ENCODE measurements at regions not wholly inside any gene's neighbourhood (a gene's known extent, or its start where the extent isn't known, plus 50 kb on each side); places are given as distances from the start of the nearest gene placed in this dataset.

DNA sequence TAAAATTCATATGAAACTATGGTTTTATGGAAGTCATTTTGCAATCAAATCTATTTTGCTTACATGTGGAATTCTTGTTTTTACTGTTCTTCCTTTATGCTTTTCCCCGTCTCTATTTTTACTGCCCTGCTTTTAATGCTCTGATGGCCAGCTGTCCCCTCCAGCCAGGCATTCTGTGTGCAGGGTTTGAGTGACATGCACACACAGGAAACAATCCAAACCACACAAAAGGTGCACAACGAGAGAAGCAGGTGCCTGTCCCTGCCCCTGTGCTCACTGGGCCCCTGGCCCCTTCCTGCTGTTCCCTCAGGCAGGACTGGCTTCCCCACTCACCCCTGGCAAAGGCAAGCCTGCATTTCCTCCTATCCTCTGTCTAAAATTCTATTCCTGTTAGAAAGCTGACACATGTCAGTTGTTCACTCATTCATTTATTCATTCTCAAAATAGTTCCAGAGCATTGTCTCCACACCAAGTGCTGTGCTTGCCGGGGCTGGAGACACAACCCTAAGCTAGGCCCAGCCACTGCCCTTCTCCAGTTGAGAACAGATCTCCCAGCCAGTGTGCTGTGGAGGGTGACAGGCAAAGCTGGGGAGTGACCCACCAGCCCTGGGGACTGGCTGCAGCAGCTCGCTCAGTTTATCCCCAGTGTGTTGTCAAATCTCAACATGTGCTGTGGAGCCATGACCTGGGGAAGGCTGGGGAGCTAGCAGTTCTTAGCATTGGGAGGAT is 346.3 kb downstream of the FBXW7 start:
- H3K36me3 ChIP-seq (ENCODE audit: control insufficient read depth in 2 of 2, insufficient read depth in 1 of 2, low read length in 2 of 2), result no peaks in the 10 kb centered on the region
- CTCF ChIA-PET, result no interaction called here
- H3K27ac ChIP-seq (ENCODE audit: extremely low read depth, low read depth, low read length), result no peak overlapping the region
- POLR2A ChIA-PET, result no interaction called here
- H3K4me3 ChIP-seq (ENCODE audit: low read depth, low read length), result no peak overlapping the region
- no peaks in the 10 kb centered on the region for H3K4me1 ChIP-seq (ENCODE audit: control insufficient read depth, insufficient read depth, low read length)
- no peaks in the 10 kb centered on the region for H3K9me3 ChIP-seq (ENCODE audit: control insufficient read depth, insufficient read depth, low read depth, low read length)
- TF ChIP-seq ZNF391 (tag by site-specific recombination; IDR thresholded peaks at IDR 0.05; ENCODE audit: borderline replicate concordance, low read depth), result no peak
- no peak for TF ChIP-seq SP7 (tag by site-specific recombination; IDR thresholded peaks at IDR 0.05)
- TF ChIP-seq ZBTB21 (tag by site-specific recombination; IDR thresholded peaks at IDR 0.05), result no peak

GRCh38 chr4:152188801-152189200 is 347.1 kb downstream of the FBXW7 start:
- no peaks in the 10 kb centered on the region for H3K4me1 ChIP-seq (ENCODE audit: control insufficient read depth, insufficient read depth, low read length)
- no peaks in the 10 kb centered on the region for H3K36me3 ChIP-seq (ENCODE audit: control insufficient read depth in 2 of 2, insufficient read depth in 1 of 2, low read length in 2 of 2)
- no peak for TF ChIP-seq BCL11B (tag by site-specific recombination; IDR thresholded peaks at IDR 0.05; ENCODE audit: low read depth)
- TF ChIP-seq ZNF600 (tag by site-specific recombination; IDR thresholded peaks at IDR 0.05), result no peak
- no peak for TF ChIP-seq KLF16 (tag by site-specific recombination; IDR thresholded peaks at IDR 0.05)
- no peak for TF ChIP-seq ZNF660 (tag by site-specific recombination; IDR thresholded peaks at IDR 0.05)
- TF ChIP-seq ZXDB (tag by site-specific recombination; IDR thresholded peaks at IDR 0.05), result no peak
- H3K27ac ChIP-seq (ENCODE audit: extremely low read depth, low read depth, low read length), result no peak overlapping the region
- no peaks in the 10 kb centered on the region for H3K9me3 ChIP-seq (ENCODE audit: control insufficient read depth, insufficient read depth, low read depth, low read length)
- ChIA-PET POLR2A (no interaction called here), CTCF (no interaction called here)
- no peak overlapping the region for H3K4me3 ChIP-seq (ENCODE audit: low read depth, low read length)

DNA sequence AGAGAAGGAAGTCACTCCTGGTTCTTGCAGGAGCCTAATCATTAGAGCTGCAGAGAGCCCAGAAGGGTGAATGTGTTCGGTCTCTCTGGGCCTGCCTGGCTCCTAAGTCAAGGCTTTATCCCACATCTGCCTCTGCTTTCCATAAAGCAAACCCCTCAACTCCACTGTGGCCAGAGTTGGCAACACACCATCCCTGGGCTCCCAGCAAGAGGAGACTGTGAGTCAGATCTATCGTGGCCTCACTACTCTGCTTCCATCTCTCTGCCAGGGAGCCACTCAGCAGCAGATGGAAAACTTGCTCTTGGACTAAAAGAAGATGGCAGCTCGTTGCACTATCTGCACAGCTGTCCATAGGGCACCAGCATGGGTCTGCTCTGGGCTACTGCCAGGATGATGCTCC is 348.2 kb downstream of the FBXW7 start:
- no peaks in the 10 kb centered on the region for H3K9me3 ChIP-seq (ENCODE audit: control insufficient read depth, insufficient read depth, low read depth, low read length)
- H3K27ac ChIP-seq (ENCODE audit: extremely low read depth, low read depth, low read length), result no peak overlapping the region
- H3K4me1 ChIP-seq (ENCODE audit: control insufficient read depth, insufficient read depth, low read length), result no peaks in the 10 kb centered on the region
- CTCF ChIA-PET, result no interaction called here
- no peaks in the 10 kb centered on the region for H3K36me3 ChIP-seq (ENCODE audit: control insufficient read depth in 2 of 2, insufficient read depth in 1 of 2, low read length in 2 of 2)
- no peak overlapping the region for H3K4me3 ChIP-seq (ENCODE audit: low read depth, low read length)
- POLR2A ChIA-PET, result no interaction called here
- TF ChIP-seq ZNF529 (tag by site-specific recombination; IDR thresholded peaks at IDR 0.05; ENCODE audit: insufficient replicate concordance) (no peak), OSR2 (tag by site-specific recombination; IDR thresholded peaks at IDR 0.05) (no peak), ZBTB20 (tag by site-specific recombination; IDR thresholded peaks at IDR 0.05) (no peak), HOXA7 (CRISPR knock-in tag; IDR thresholded peaks at IDR 0.05; ENCODE audit: borderline replicate concordance) (no peak), ZNF362 (tag by site-specific recombination; IDR thresholded peaks at IDR 0.05) (no peak)

DNA sequence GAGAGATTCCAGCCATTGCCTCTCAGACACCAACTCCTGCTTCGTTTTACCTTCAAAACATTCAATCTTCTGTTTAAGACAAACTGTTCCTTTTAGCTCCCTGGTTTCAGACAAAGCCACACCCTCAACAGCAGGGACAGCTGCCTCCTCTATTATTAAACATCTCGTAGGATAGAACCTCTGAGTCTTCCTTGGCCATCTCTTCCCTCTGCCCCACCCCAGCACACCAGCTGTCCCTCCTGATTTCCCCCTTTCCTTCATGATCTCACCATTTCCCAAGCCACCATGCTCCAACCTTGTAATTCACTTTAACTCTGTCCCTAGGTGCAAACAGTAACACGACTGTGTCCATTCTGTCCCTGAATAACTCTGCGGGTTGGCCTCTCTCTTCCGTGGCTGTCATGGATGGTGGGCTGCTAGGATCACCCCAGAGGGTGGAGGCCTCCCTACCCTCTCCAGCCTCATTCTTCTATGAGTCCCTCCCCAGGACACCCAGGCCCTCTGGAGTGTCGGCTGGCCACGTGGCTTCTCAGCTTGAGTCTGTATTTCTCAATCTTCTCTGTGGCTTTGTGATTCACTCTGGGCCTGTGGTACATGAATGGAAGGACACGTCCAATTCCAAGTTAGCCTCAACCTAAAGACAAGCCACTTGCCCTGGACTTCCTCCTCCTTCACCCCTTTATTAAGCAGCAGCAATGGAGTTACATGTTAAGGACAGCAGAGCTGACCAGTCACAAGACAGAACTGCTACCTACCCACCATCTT is 349.9 kb downstream of the FBXW7 start:
- POLR2A ChIA-PET, result no interaction called here
- no peaks in the 10 kb centered on the region for H3K4me1 ChIP-seq (ENCODE audit: control insufficient read depth, insufficient read depth, low read length)
- TF ChIP-seq, protein P1, sequence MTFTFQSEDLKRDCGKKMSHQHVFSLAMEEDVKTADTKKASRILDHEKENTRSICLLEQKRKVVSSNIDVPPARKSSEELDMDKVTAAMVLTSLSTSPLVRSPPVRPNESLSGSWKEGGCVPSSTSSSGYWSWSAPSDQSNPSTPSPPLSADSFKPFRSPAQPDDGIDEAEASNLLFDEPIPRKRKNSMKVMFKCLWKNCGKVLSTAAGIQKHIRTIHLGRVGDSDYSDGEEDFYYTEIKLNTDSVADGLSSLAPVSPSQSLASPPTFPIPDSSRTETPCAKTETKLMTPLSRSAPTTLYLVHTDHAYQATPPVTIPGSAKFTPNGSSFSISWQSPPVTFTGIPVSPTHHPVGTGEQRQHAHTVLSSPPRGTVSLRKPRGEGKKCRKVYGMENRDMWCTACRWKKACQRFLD (tag by site-specific recombination; IDR thresholded peaks at IDR 0.05), result no peak
- no peak for TF ChIP-seq ZFP3 (tag by site-specific recombination; IDR thresholded peaks at IDR 0.05; ENCODE audit: low read depth)
- TF ChIP-seq GLI4 (tag by site-specific recombination; IDR thresholded peaks at IDR 0.05), result no peak
- no peak for TF ChIP-seq INSM2 (tag by site-specific recombination; IDR thresholded peaks at IDR 0.05)
- TF ChIP-seq ZNF626 (tag by site-specific recombination; IDR thresholded peaks at IDR 0.05), result no peak
- no peak for TF ChIP-seq TRIM28 (IDR thresholded peaks at IDR 0.05; ENCODE audit: borderline replicate concordance, low read length)
- TF ChIP-seq REPIN1 (tag by site-specific recombination; IDR thresholded peaks at IDR 0.05; ENCODE audit: low read depth), result no peak
- no peak for TF ChIP-seq ZEB2 (tag by site-specific recombination; IDR thresholded peaks at IDR 0.05)
- CTCF ChIA-PET, result no interaction called here
- no peaks in the 10 kb centered on the region for H3K9me3 ChIP-seq (ENCODE audit: control insufficient read depth, insufficient read depth, low read depth, low read length)
- no peak overlapping the region for H3K27ac ChIP-seq (ENCODE audit: extremely low read depth, low read depth, low read length)
- H3K4me3 ChIP-seq (ENCODE audit: low read depth, low read length), result no peak overlapping the region
- no peaks in the 10 kb centered on the region for H3K36me3 ChIP-seq (ENCODE audit: control insufficient read depth in 2 of 2, insufficient read depth in 1 of 2, low read length in 2 of 2)
